Heart right ventricle (tissue), 16 donors: ENCODE measurements at regions not wholly inside any gene's neighbourhood (a gene's known extent, or its start where the extent isn't known, plus 50 kb on each side); places are given as distances from the start of the nearest gene placed in this dataset.

ENCODE experiments used
- ATAC-seq, 8 donors: fragments of 200-7000 bp; cut with Tn5 transposase; one replicate each; pipeline ENCODE4 v1.9.1; 2020; ENCODE audit warnings: mild to moderate bottlenecking in 8 of 8, moderate library complexity in 8 of 8, moderate number of reproducible peaks in 1 of 8
- DNase-seq, 2 donors: peaks; one replicate each; pipeline ENCODE4 v3.0.0-alpha.2; 2020
- H3K27ac ChIP-seq, 10 donors: fragments of 200-600 bp; sonication (generic) in 2 of 10; one replicate each; pipeline versions ENCODE4 v1.5.0 to v1.8.0; 2020 to 2022; ENCODE audit warnings: mild to moderate bottlenecking in 3 of 10
- H3K27me3 ChIP-seq, 7 donors: fragments of 200-600 bp; one replicate each; pipeline ENCODE4 v1.8.0; 2021 to 2022; ENCODE audit warnings: mild to moderate bottlenecking in 2 of 7
- H3K36me3 ChIP-seq, 9 donors: fragments of 200-600 bp; sonication (generic) in 1 of 9; one replicate each; pipeline versions ENCODE4 v1.5.0 to v1.8.0; 2020 to 2022; ENCODE audit warnings: mild to moderate bottlenecking in 2 of 9
- H3K4me1 ChIP-seq, 9 donors: fragments of 200-600 bp; sonication (generic) in 1 of 9; one replicate each; pipeline versions ENCODE4 v1.5.0 to v1.8.0; 2020 to 2022; ENCODE audit warnings: mild to moderate bottlenecking in 4 of 9
- H3K4me3 ChIP-seq, 10 donors: fragments of 200-600 bp; sonication (generic) in 2 of 10; one replicate each; pipeline versions ENCODE4 v1.5.0 to v1.8.0; 2020 to 2022; ENCODE audit warnings: mild to moderate bottlenecking in 7 of 10, moderate library complexity in 2 of 10
- H3K9me3 ChIP-seq, 11 donors: fragments of 200-600 bp in 10 of 11; sonication (generic) in 2 of 11; one replicate each; pipeline versions ENCODE4 v1.5.0 to v1.8.0; 2013 to 2022; ENCODE audit warnings: mild to moderate bottlenecking in 2 of 11, control low read depth in 1 of 11, moderate library complexity in 1 of 11
- WGBS, 2 donors: extraction: QIAGEN DNeasy Blood & Tissue Kit; methylation state at CpG; one replicate each; pipeline ENCODE4 v1.1.7; 2013; ENCODE audit warnings: inconsistent platforms in 1 of 2; 5-methylcytosine and 5-hydroxymethylcytosine counted together
- intact Hi-C, 10 donors: fragments of 100-400 bp; cut with DNase I; formaldehyde crosslinking; loops; one replicate each; pipeline versions ENCODE4 v1.11.1 to v1.14.2; 2022
- TF ChIP-seq, protein P1 (sequence below), 9 donors: fragments of 200-600 bp; sonication (generic) in 2 of 9; IDR thresholded peaks; one replicate each; pipeline versions ENCODE4 v1.5.0 to v1.8.0; 2021 to 2022; ENCODE audit warnings: antibody characterized with exemption in 9 of 9, mild to moderate bottlenecking in 5 of 9, moderate library complexity in 1 of 9
- donor health status: Arrhythmogenic right ventricular cardiomyopathy.
- donor health status: ischemic (EF 13 %, LVEDD 7.1; RV severe dilation, severe dysfunction).
- donor health status: healthy with polysubstance abuse.
- donor health status: DM: no; HTN: yes; CAD: no.
- donor health status: DM: no; HTN: no; CAD: no.
- donor health status: ischemic (EF 25% LVEDD 6.9; RV normal size, moderate dysfunction).
- donor health status: ischemic (EF 25% LVEDD 5.7; RV mildly dilated, moderate dysfunction).
- donor health status: healthy.
- donor health status: DM: yes; HTN: yes; CAD: no.
- donor health status: Ischemic cardiomyopathy.
- donor health status: ischemic (EF 35%, LVEDD 5.7; RV mildly dilated, moderate dysfunction).
- donor health status: nonischemic (EF 11% LVEDD 7.7; RV severe dilation, severe dysfunction).
- donor health status: DM: yes; HTN: yes; CAD: no.
- donor health status: PGD.
- donor health status: ischemic (EF 29% LVEDD 5.4; RV normal size, mild dysfunction).
- donor health status: nonischemic (EF 23%, LVEDD 6.1; RV moderate dilation, normal function).

DNA sequence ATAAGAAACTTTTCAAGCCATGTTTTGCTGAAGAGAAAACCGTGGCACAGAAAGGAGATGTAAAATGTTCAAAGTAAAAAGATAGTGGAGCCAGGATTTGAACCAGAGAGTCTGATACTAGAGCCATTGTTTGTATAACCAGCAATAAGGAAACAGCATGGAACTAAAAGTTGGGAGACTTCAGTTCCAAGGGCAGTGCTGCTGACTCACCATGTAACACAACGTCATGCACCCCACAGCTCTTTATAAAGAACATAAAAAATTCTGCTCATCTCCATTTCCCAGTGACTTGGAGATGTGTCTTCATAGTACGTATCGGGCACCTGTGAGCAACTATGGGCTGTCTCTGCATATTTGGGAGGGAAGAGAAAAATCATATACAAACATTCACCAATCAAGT lies 353.0 kb upstream of the PIK3C3 start:
- ATAC-seq (no peak), DNase-seq (no peak)
- Histone ChIP-seq H3K27ac (no peak overlapping the region), H3K36me3 (no peaks in the 10 kb centered on the region), H3K27me3 (no peaks in the 10 kb centered on the region), H3K9me3 (peaks cover 0 to 3% (median 0%) of the 10 kb centered on the region in 11 donors), H3K4me3 (no peak overlapping the region), H3K4me1 (no peaks in the 10 kb centered on the region)
- intact Hi-C loops = no loop called here
- TF ChIP-seq, protein P1, sequence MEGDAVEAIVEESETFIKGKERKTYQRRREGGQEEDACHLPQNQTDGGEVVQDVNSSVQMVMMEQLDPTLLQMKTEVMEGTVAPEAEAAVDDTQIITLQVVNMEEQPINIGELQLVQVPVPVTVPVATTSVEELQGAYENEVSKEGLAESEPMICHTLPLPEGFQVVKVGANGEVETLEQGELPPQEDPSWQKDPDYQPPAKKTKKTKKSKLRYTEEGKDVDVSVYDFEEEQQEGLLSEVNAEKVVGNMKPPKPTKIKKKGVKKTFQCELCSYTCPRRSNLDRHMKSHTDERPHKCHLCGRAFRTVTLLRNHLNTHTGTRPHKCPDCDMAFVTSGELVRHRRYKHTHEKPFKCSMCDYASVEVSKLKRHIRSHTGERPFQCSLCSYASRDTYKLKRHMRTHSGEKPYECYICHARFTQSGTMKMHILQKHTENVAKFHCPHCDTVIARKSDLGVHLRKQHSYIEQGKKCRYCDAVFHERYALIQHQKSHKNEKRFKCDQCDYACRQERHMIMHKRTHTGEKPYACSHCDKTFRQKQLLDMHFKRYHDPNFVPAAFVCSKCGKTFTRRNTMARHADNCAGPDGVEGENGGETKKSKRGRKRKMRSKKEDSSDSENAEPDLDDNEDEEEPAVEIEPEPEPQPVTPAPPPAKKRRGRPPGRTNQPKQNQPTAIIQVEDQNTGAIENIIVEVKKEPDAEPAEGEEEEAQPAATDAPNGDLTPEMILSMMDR (IDR thresholded peaks at IDR 0.05) = no peak
- WGBS, 2 donors = 68 to 86% methylated on average over 4 of the region's 4 CpGs

DNA sequence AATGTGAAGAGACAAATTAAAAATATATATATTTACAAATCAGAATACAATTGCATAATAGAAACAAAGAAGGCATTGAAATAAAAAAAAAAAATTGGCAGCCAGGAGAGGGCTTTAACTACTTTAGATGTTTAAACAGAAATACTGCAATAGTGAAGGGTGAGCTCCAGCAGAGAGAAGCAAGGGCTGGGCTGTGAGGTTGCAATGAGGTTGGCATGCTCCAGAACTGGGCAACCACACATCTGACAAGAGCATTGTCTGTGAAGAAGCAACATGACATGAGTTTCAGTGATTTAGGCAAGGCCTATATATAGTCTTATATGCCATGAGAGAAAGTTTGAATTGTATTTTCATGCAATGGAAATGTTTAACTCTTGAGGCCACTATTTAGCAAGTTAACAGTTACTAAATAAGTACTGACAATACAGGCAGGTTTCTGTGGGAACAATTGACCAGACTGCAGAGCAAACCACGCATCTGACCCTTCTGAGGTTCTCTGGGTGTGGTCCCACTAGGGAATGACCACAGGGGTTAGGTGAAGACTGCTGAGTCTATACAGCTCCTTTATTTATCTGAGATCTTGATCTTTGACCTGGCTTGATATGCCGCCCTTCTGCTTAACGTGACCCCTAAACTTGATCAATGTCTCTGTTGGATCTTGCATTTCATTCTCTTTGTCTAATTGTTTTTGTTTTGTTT lies 354.2 kb upstream of the PIK3C3 start:
- H3K4me3 ChIP-seq = no peak overlapping the region
- TF ChIP-seq, protein P1 (IDR thresholded peaks at IDR 0.05) = no peak
- ATAC-seq = no peak
- WGBS, 2 donors = 93 to 95% methylated on average over 3 of the region's 3 CpGs
- intact Hi-C loops = no loop called here
- no peak overlapping the region for H3K27ac ChIP-seq
- no peaks in the 10 kb centered on the region for H3K4me1 ChIP-seq
- no peak for DNase-seq
- no peaks in the 10 kb centered on the region for H3K9me3 ChIP-seq
- no peaks in the 10 kb centered on the region for H3K27me3 ChIP-seq
- H3K36me3 ChIP-seq = no peaks in the 10 kb centered on the region

DNA sequence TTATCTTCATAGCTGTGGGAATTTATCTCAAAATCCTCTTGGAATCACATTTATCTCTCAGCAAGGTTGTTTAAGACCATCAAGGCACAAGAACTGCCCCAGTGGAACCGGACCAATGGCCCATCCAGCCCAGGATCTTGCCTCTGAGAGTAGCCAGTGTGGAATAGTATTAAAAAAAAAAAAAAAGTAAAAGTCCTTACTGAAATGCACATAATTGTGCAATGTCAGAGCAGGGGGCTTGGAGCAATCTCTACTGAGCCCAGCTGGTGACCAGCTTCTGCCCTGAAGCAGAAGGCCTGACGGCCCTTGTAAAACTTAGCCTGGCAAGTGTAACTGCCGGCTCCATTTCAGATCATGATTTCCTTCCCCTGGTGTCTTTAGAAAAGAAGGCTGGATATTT lies 355.6 kb upstream of the PIK3C3 start:
- peak in 5 of 8 donors; percentile 31 to 76 (median 58) for ATAC-seq
- intact Hi-C loops = no loop called here
- Histone ChIP-seq H3K4me3 (no peak overlapping the region), H3K27ac (no peak overlapping the region), H3K4me1 (peaks cover 0 to 4% (median 0%) of the 10 kb centered on the region in 9 donors), H3K9me3 (no peaks in the 10 kb centered on the region), H3K36me3 (no peaks in the 10 kb centered on the region), H3K27me3 (no peaks in the 10 kb centered on the region)
- WGBS, 2 donors = 80 to 81% methylated on average over 3 of the region's 3 CpGs
- no peak for DNase-seq
- TF ChIP-seq, protein P1 (IDR thresholded peaks at IDR 0.05) = no peak

DNA sequence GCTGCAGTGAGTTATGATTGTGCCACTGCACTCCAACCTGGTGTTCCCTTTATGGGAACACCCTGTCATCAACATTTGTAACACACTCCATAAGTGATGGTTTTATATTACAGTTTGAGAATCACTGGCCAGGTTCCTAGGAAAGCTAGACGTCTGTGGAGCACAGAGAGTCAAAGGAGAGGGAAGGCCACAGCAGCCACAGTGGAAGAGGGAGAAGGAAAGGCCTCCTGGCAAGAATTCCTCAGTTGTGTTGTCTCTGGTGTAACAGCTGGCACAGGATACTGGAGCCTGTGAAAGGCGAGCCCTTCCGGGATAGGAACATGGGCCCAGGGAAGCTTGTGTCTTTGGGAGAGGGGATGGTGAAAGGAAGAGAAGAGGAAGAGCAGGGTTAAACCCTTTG lies 360.5 kb upstream of the PIK3C3 start:
- Histone ChIP-seq H3K27ac (no peak overlapping the region), H3K4me1 (peaks cover 0 to 4% (median 0%) of the 10 kb centered on the region in 9 donors), H3K36me3 (no peaks in the 10 kb centered on the region), H3K4me3 (no peak overlapping the region), H3K9me3 (no peaks in the 10 kb centered on the region), H3K27me3 (no peaks in the 10 kb centered on the region)
- intact Hi-C loops = no loop called here
- peak in 3 of 8 donors; percentile 29 to 69 (median 37) for ATAC-seq
- no peak for DNase-seq
- TF ChIP-seq, protein P1 (IDR thresholded peaks at IDR 0.05) = no peak
- 49 to 54% methylated on average over 3 of the region's 3 CpGs for WGBS, 2 donors
